Loucy (cell line): ENCODE measurements at regions not wholly inside any gene's neighbourhood (a gene's known extent, or its start where the extent isn't known, plus 50 kb on each side); places are given as distances from the start of the nearest gene placed in this dataset.

Source experiments
- EZH2phosphoT487 ChIP-seq: fragments of 200-600 bp; IDR thresholded peaks from 2 replicates; pipeline ENCODE4 v1.6.1; 2018; ENCODE audit warnings: antibody characterized with exemption, mild to moderate bottlenecking, moderate library complexity, borderline replicate concordance
- TF ChIP-seq, protein P1 (sequence below): fragments of 200-600 bp; sonication (generic); conservative IDR thresholded peaks from 2 replicates; pipeline ENCODE4 v1.5.1; 2014; ENCODE audit warnings: mild to moderate bottlenecking, antibody characterized with exemption, low read length

DNA sequence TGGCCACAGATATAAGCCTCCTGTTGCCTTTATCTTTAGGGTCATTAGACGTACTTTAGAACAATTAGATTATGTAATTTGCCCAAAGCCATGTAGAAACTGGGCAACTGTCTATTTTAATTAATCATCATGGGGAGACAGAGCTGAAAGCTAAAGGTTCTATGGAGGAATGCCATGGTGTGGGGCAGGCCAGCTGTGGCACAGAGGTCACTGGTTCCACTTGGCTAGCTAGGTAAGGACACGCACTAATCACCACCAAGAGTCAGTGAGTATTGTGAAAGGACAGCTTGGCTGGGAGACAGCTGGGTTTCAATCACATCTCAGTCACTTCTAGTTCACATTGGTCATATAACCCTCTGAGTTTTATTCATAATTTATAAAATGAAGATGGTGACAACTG lies 81.7 kb downstream of the HMHB1 start:
- TF ChIP-seq, protein P1, sequence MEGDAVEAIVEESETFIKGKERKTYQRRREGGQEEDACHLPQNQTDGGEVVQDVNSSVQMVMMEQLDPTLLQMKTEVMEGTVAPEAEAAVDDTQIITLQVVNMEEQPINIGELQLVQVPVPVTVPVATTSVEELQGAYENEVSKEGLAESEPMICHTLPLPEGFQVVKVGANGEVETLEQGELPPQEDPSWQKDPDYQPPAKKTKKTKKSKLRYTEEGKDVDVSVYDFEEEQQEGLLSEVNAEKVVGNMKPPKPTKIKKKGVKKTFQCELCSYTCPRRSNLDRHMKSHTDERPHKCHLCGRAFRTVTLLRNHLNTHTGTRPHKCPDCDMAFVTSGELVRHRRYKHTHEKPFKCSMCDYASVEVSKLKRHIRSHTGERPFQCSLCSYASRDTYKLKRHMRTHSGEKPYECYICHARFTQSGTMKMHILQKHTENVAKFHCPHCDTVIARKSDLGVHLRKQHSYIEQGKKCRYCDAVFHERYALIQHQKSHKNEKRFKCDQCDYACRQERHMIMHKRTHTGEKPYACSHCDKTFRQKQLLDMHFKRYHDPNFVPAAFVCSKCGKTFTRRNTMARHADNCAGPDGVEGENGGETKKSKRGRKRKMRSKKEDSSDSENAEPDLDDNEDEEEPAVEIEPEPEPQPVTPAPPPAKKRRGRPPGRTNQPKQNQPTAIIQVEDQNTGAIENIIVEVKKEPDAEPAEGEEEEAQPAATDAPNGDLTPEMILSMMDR = no peak
- no peak for TF ChIP-seq EZH2phosphoT487
